NCI-H2107 treated with DMSO at 0.1 percent for 48 hours (cell line): ENCODE measurements at regions not wholly inside any gene's neighbourhood (a gene's known extent, or its start where the extent isn't known, plus 50 kb on each side); places are given as distances from the start of the nearest gene placed in this dataset.

Experiments
- DNase-seq: peaks from one replicate; lab custom pipeline; 2025; ENCODE audit not compliant: unreplicated experiment; lab: John Stamatoyannopoulos, UW

- DNase-seq, result no peak
Observed at GRCh38 chr1:193726722-193727121, 540.3 kb upstream of the B3GALT2 start.

GRCh38 chr1:193712392-193712791, 526.0 kb upstream of the B3GALT2 start:
- no peak for DNase-seq

GRCh38 chr1:193709607-193710006, 523.2 kb upstream of the B3GALT2 start:
- no peak for DNase-seq

GRCh38 chr1:193707271-193708021, 521.0 kb upstream of the B3GALT2 start:
- no peak for DNase-seq

- no peak for DNase-seq
Observed at GRCh38 chr1:193706766-193707165, 520.4 kb upstream of the B3GALT2 start.

GRCh38 chr1:193705554-193705981, 519.2 kb upstream of the B3GALT2 start:
- no peak for DNase-seq

GRCh38 chr1:193703655-193704054, 517.2 kb upstream of the B3GALT2 start:
- DNase-seq, result no peak

- DNase-seq, result no peak
Observed at GRCh38 chr1:193703121-193703520, 516.7 kb upstream of the B3GALT2 start.

GRCh38 chr1:193701759-193702158, 515.3 kb upstream of the B3GALT2 start:
- no peak for DNase-seq

- no peak for DNase-seq
Observed at GRCh38 chr1:193700710-193701355, 514.4 kb upstream of the B3GALT2 start.

GRCh38 chr1:193699261-193699660, 512.8 kb upstream of the B3GALT2 start:
- DNase-seq, result no peak

GRCh38 chr1:193697776-193698175, 511.4 kb upstream of the B3GALT2 start:
- DNase-seq, result no peak

- DNase-seq, result no peak
Observed at GRCh38 chr1:193697115-193697762, 510.8 kb upstream of the B3GALT2 start.

GRCh38 chr1:193694741-193695140, 508.3 kb upstream of the B3GALT2 start:
- DNase-seq, result no peak

- DNase-seq, result no peak
Observed at GRCh38 chr1:193685986-193686385, 499.6 kb upstream of the B3GALT2 start.

GRCh38 chr1:193681422-193681821, 495.0 kb upstream of the B3GALT2 start:
- DNase-seq, result no peak

- DNase-seq, result no peak
Observed at GRCh38 chr1:193680924-193681316, 494.5 kb upstream of the B3GALT2 start.

GRCh38 chr1:193680247-193680923, 494.0 kb upstream of the B3GALT2 start:
- no peak for DNase-seq

- no peak for DNase-seq
Observed at GRCh38 chr1:193677874-193678273, 491.5 kb upstream of the B3GALT2 start.

GRCh38 chr1:193676996-193677549, 490.7 kb upstream of the B3GALT2 start:
- DNase-seq, result no peak

GRCh38 chr1:193674292-193674944, 488.0 kb upstream of the B3GALT2 start:
- DNase-seq, result no peak
